PC-9 (cell line): ENCODE measurements at regions not wholly inside any gene's neighbourhood (a gene's known extent, or its start where the extent isn't known, plus 50 kb on each side); places are given as distances from the start of the nearest gene placed in this dataset.

Experiments
- BruUV-seq: library from RNA; stranded (reverse); fragments of 400-500 nt; replicated peaks from 2 replicates; lab custom pipeline; 2021; lab: Mats Ljungman, UMichigan
- CTCF ChIA-PET: fragments of 300-600 bp; sonication (Branson Sonifier 250); formaldehyde crosslinking; loops from one replicate; lab custom pipeline; 2022; ENCODE audit warnings: antibody characterized with exemption; lab: Charles Lee
- POLR2A ChIA-PET: fragments of 300-600 bp; sonication (Branson Sonifier 250); formaldehyde crosslinking; loops from one replicate; lab custom pipeline; 2022; ENCODE audit warnings: antibody characterized with exemption; ENCODE audit not compliant: unreplicated experiment; lab: Charles Lee
- DNase-seq, 2 experiments: peaks; one replicate each; pipeline versions ENCODE4 v3.0.0 to v3.0.0-alpha.2; 2015 to 2022; ENCODE audit warnings: mixed read lengths in 1 of 2
- H2AFZ ChIP-seq: fragments of 200-600 bp; sonication (generic); 2 replicates; pipeline ENCODE4 v1.8.1; 2017; ENCODE audit warnings: antibody characterized with exemption
- H3F3A ChIP-seq: fragments of 200-600 bp; sonication (generic); 2 replicates; pipeline ENCODE4 v1.8.1; 2017; ENCODE audit warnings: antibody characterized with exemption, mild to moderate bottlenecking, low read depth; ENCODE audit not compliant: insufficient read depth
- H3K27ac ChIP-seq: fragments of 200-600 bp; sonication (generic); 2 replicates; pipeline ENCODE4 v1.6.1; 2016; ENCODE audit warnings: mixed run types
- H3K27me3 ChIP-seq: fragments of 200-600 bp; sonication (generic); 2 replicates; pipeline ENCODE4 v1.6.1; 2016; ENCODE audit warnings: low read depth, mixed run types; ENCODE audit not compliant: insufficient read depth
- H3K36me3 ChIP-seq: fragments of 200-600 bp; sonication (generic); 2 replicates; pipeline ENCODE4 v1.6.1; 2016; ENCODE audit warnings: low read depth, mixed run types
- H3K4me1 ChIP-seq: fragments of 200-600 bp; sonication (generic); replicated peaks from 2 replicates; pipeline ENCODE4 v1.6.1; 2016; ENCODE audit warnings: mixed run types; ENCODE audit not compliant: insufficient read depth
- H3K4me2 ChIP-seq: fragments of 200-600 bp; sonication (generic); 2 replicates; pipeline ENCODE4 v1.6.1; 2017; ENCODE audit warnings: mixed run types
- H3K4me3 ChIP-seq: fragments of 200-600 bp; sonication (generic); 2 replicates; pipeline ENCODE4 v1.6.1; 2016; ENCODE audit warnings: mixed run types
- H3K79me2 ChIP-seq: fragments of 200-600 bp; sonication (generic); 2 replicates; pipeline ENCODE4 v1.6.1; 2017; ENCODE audit warnings: low read depth, mixed run types
- H3K9me2 ChIP-seq: fragments of 200-600 bp; sonication (generic); 2 replicates; pipeline ENCODE4 v1.8.1; 2017; ENCODE audit warnings: mild to moderate bottlenecking; ENCODE audit not compliant: insufficient read depth
- H3K9me3 ChIP-seq: fragments of 200-600 bp; sonication (generic); 2 replicates; pipeline ENCODE4 v1.8.1; 2016; ENCODE audit warnings: low read depth; ENCODE audit not compliant: insufficient read depth
- H4K20me1 ChIP-seq: fragments of 200-600 bp; sonication (generic); 2 replicates; pipeline ENCODE4 v1.8.1; 2017; ENCODE audit not compliant: insufficient read depth
- EZH2 ChIP-seq: fragments of 200-600 bp; sonication (generic); IDR thresholded peaks from 2 replicates; pipeline ENCODE4 v1.8.0; 2017; ENCODE audit warnings: antibody characterized with exemption, low read depth
- intact Hi-C: fragments of 100-400 bp; cut with micrococcal nuclease; formaldehyde crosslinking; loops from one replicate; pipeline ENCODE4 v1.10.0; 2022; ENCODE audit not compliant: unreplicated experiment
- TF ChIP-seq, protein P1 (sequence below): fragments of 200-600 bp; sonication (generic); conservative IDR thresholded peaks from 2 replicates; pipeline ENCODE4 v1.6.1; 2017; ENCODE audit warnings: mixed run types, antibody characterized with exemption, mild to moderate bottlenecking, moderate library complexity

DNA sequence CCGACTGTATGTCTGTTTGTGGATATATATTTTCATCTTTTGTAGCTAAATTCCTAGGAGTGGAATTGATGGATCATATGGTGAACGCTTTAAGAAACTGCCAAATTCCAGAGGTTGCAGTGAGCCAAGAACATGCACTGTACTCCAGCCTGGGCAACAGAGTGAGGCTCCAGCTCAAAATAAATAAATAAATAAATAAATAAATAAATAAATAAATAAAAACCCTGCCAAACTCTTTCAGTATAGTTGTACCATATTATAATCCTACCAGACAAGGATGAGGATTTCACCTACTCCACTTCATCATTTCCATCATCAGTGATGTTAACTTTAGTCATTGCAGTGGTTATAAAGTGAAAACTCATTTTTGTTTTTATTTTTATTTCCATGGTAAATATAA, 325.1 kb upstream of the ANXA10 start:
- no peak for DNase-seq
- no peak for TF ChIP-seq EZH2
- TF ChIP-seq, protein P1, sequence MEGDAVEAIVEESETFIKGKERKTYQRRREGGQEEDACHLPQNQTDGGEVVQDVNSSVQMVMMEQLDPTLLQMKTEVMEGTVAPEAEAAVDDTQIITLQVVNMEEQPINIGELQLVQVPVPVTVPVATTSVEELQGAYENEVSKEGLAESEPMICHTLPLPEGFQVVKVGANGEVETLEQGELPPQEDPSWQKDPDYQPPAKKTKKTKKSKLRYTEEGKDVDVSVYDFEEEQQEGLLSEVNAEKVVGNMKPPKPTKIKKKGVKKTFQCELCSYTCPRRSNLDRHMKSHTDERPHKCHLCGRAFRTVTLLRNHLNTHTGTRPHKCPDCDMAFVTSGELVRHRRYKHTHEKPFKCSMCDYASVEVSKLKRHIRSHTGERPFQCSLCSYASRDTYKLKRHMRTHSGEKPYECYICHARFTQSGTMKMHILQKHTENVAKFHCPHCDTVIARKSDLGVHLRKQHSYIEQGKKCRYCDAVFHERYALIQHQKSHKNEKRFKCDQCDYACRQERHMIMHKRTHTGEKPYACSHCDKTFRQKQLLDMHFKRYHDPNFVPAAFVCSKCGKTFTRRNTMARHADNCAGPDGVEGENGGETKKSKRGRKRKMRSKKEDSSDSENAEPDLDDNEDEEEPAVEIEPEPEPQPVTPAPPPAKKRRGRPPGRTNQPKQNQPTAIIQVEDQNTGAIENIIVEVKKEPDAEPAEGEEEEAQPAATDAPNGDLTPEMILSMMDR, result no peak
- H2AFZ ChIP-seq, result no peak overlapping the region
- H3K79me2 ChIP-seq, result no peaks in the 10 kb centered on the region
- H3K4me3 ChIP-seq, result no peak overlapping the region
- H3K9me2 ChIP-seq, result no peaks in the 10 kb centered on the region
- CTCF ChIA-PET, result no interaction called here
- intact Hi-C loops, result no loop called here
- H4K20me1 ChIP-seq, result no peaks in the 10 kb centered on the region
- POLR2A ChIA-PET, result no interaction called here
- no peaks in the 10 kb centered on the region for H3K36me3 ChIP-seq
- no peak overlapping the region for H3K27ac ChIP-seq
- no peaks in the 10 kb centered on the region for H3K27me3 ChIP-seq
- no peaks in the 10 kb centered on the region for H3F3A ChIP-seq
- H3K4me2 ChIP-seq, result no peak overlapping the region
- no TSS peak for BruUV-seq
- H3K4me1 ChIP-seq, result no peaks in the 10 kb centered on the region
- no peaks in the 10 kb centered on the region for H3K9me3 ChIP-seq

DNA sequence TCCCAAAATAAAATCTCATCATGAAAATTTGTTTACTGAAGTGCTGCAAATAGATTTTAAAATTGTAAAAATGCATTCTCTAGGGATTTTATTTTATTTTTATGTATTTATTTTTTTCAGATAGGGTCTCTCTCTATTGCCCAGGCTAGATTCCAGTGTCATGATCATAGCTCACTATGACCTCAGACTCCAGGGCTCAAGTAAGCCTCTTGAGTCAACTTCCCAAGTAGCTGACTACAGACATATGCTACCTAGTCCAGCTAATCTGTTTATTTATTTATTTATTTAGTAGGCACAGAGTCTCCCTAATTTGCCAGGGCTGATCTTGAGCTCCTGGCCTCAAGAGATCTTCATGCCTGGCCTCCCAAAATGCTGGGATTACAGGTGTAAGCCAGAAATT, 317.7 kb upstream of the ANXA10 start:
- H3F3A ChIP-seq, result no peaks in the 10 kb centered on the region
- ChIA-PET POLR2A (no interaction called here), CTCF (no interaction called here)
- H3K4me1 ChIP-seq, result 0 out of 2 replicates have a peak, but pooled peaks cover 1% of the 10 kb centered on the region
- H3K4me2 ChIP-seq, result no peak overlapping the region
- no peaks in the 10 kb centered on the region; the same call in 1 of the 2 replicates for H3K9me3 ChIP-seq
- no peaks in the 10 kb centered on the region for H3K27me3 ChIP-seq
- no peak for TF ChIP-seq EZH2
- TF ChIP-seq, protein P1, result no peak
- no peaks in the 10 kb centered on the region for H4K20me1 ChIP-seq
- no peaks in the 10 kb centered on the region for H3K36me3 ChIP-seq
- no peak overlapping the region for H2AFZ ChIP-seq
- DNase-seq, result no peak
- H3K4me3 ChIP-seq, result no peak overlapping the region
- no TSS peak for BruUV-seq
- no peak overlapping the region for H3K27ac ChIP-seq
- no peaks in the 10 kb centered on the region for H3K79me2 ChIP-seq
- H3K9me2 ChIP-seq, result no peaks in the 10 kb centered on the region
- intact Hi-C loops, result no loop called here

DNA sequence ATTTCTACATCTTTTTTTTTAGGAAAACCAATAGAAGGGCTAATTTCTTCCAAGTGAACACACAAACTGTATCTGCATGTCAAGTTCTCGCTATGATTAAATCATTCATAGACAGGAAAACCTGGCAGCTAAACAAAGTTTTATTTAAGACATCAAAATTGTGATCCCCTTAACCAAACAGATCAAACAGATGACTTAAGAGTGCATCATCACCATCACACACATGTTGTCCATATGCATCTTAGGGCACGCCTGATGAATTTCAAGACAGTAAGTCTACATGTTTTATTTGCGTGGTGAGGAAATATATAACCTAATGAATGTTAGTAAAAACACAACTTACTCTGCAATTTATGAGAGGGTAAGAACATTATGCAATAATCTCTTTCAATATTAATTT, 317.0 kb upstream of the ANXA10 start:
- ChIA-PET POLR2A (no interaction called here), CTCF (no interaction called here)
- no TSS peak for BruUV-seq
- Histone ChIP-seq H3K4me2 (no peak overlapping the region), H3K27me3 (no peaks in the 10 kb centered on the region), H3K9me3 (no peaks in the 10 kb centered on the region; the same call in 1 of the 2 replicates), H3K4me3 (no peak overlapping the region), H3K27ac (no peak overlapping the region), H3K9me2 (no peaks in the 10 kb centered on the region), H2AFZ (no peak overlapping the region), H3K4me1 (0 out of 2 replicates have a peak, but pooled peaks cover 8% of the 10 kb centered on the region), H3K79me2 (no peaks in the 10 kb centered on the region), H4K20me1 (no peaks in the 10 kb centered on the region), H3K36me3 (no peaks in the 10 kb centered on the region), H3F3A (no peaks in the 10 kb centered on the region)
- intact Hi-C loops, result no loop called here
- no peak for DNase-seq
- TF ChIP-seq, protein P1, result no peak
- no peak for TF ChIP-seq EZH2
